ENCODE measurements at regions not wholly inside any gene's neighbourhood (a gene's known extent, or its start where the extent isn't known, plus 50 kb on each side); places are given as distances from the start of the nearest gene placed in this dataset.

DNA sequence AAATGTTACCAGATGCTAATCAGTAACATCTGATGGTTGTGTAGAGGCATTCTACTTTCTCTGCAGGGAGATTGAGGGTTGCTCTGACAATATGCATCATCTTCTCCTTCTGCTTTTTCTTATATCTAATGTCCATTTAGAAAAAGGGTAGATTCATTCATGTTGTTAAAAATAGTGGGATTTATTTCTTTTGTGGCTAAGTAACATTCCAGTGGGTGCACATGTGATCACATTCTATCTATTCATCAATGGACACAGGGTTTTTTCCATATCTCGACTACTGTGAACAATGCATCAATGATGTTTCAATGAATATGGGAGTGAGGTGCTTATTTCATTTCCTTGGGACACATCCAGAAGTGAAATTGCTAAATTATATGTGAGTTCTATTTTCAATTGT is 103.9 kb downstream of the CRPPA start:
- DNase-seq (no peak), FAIRE-seq (no peak)
- Histone ChIP-seq H3K4me1 (ENCODE audit: control insufficient read depth in 2 of 3, insufficient read depth in 2 of 3, low read depth in 1 of 3, low read length in 3 of 3) (no peaks in the 10 kb centered on the region), H3K9me3 (ENCODE audit: control insufficient read depth in 2 of 3, insufficient read depth in 1 of 3, low read length in 3 of 3) (no peaks in the 10 kb centered on the region), H3K27me3 (ENCODE audit: control insufficient read depth, insufficient read depth, low read length) (no peaks in the 10 kb centered on the region), H3K9ac (ENCODE audit: low read length in 3 of 3) (no peak overlapping the region), H3K36me3 (ENCODE audit: control insufficient read depth in 2 of 3, insufficient read depth in 3 of 3, low read length in 3 of 3) (no peaks in the 10 kb centered on the region), H3K4me3 (ENCODE audit: low read length in 3 of 3) (no peak overlapping the region), H3K27ac (ENCODE audit: low read depth in 2 of 2, low read length in 2 of 2) (no peak overlapping the region)
- TF ChIP-seq, protein P1, sequence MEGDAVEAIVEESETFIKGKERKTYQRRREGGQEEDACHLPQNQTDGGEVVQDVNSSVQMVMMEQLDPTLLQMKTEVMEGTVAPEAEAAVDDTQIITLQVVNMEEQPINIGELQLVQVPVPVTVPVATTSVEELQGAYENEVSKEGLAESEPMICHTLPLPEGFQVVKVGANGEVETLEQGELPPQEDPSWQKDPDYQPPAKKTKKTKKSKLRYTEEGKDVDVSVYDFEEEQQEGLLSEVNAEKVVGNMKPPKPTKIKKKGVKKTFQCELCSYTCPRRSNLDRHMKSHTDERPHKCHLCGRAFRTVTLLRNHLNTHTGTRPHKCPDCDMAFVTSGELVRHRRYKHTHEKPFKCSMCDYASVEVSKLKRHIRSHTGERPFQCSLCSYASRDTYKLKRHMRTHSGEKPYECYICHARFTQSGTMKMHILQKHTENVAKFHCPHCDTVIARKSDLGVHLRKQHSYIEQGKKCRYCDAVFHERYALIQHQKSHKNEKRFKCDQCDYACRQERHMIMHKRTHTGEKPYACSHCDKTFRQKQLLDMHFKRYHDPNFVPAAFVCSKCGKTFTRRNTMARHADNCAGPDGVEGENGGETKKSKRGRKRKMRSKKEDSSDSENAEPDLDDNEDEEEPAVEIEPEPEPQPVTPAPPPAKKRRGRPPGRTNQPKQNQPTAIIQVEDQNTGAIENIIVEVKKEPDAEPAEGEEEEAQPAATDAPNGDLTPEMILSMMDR (IDR thresholded peaks at IDR 0.05; ENCODE audit: borderline replicate concordance, extremely low read depth, insufficient read depth), result no peak
- intact Hi-C loops (cut with DNase I), result no loop called here

DNA sequence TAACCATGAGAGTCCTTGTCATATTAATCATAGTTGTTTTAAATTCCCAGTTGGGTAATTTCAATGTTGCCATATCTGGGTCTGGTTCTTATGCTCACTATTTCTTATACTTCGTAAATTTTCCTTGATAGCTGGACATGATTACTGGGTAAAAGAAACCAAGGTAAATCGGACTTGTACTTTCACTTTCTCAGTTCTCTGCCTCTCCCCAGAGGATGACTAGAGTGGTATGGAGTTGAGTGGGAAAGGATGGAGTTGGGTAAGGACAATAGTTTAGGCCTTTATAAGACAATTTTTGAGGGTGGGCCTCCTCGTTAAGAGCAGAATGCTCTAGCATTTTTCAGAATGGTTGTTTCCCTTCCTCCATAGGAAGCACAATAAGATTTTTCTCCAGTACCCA is 106.1 kb downstream of the CRPPA start:
- intact Hi-C loops (cut with DNase I), result no loop called here
- Histone ChIP-seq H3K9me3 (ENCODE audit: control insufficient read depth in 2 of 3, insufficient read depth in 1 of 3, low read length in 3 of 3) (no peaks in the 10 kb centered on the region), H3K36me3 (ENCODE audit: control insufficient read depth in 2 of 3, insufficient read depth in 3 of 3, low read length in 3 of 3) (no peaks in the 10 kb centered on the region), H3K27ac (ENCODE audit: low read depth in 2 of 2, low read length in 2 of 2) (no peak overlapping the region), H3K9ac (ENCODE audit: low read length in 3 of 3) (no peak overlapping the region), H3K4me1 (ENCODE audit: control insufficient read depth in 2 of 3, insufficient read depth in 2 of 3, low read depth in 1 of 3, low read length in 3 of 3) (no peaks in the 10 kb centered on the region), H3K4me3 (ENCODE audit: low read length in 3 of 3) (no peak overlapping the region), H3K27me3 (ENCODE audit: control insufficient read depth, insufficient read depth, low read length) (no peaks in the 10 kb centered on the region)
- DNase-seq (no peak), FAIRE-seq (no peak)
- TF ChIP-seq, protein P1 (IDR thresholded peaks at IDR 0.05; ENCODE audit: borderline replicate concordance, extremely low read depth, insufficient read depth), result no peak

DNA sequence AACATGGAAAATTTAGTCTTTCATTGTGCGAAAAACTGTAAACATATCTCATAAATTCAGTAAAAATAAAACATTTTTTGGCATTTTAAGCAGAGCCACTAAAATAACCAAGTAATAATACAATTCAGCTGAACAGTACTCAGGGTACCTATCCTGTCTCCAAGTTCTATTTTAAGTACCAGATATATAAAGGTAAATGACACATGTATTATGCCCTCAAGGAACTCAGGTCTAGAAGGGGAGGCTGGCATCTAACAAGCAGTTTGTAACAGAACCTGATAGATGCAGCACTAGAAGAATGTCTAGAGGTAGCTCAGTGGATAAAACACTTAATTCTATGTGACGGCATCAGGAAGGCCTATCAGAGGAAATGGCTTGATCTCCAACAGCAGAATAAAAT is 112.2 kb downstream of the CRPPA start:
- intact Hi-C loops (cut with DNase I), result no loop called here
- TF ChIP-seq, protein P1 (IDR thresholded peaks at IDR 0.05; ENCODE audit: borderline replicate concordance, extremely low read depth, insufficient read depth), result no peak
- DNase-seq (no peak), FAIRE-seq (no peak)
- no peaks in the 10 kb centered on the region for H3K36me3 ChIP-seq (ENCODE audit: control insufficient read depth in 2 of 3, insufficient read depth in 3 of 3, low read length in 3 of 3)
- no peak overlapping the region for H3K27ac ChIP-seq (ENCODE audit: low read depth in 2 of 2, low read length in 2 of 2)
- no peak overlapping the region for H3K4me3 ChIP-seq (ENCODE audit: low read length in 3 of 3)
- no peaks in the 10 kb centered on the region for H3K9me3 ChIP-seq (ENCODE audit: control insufficient read depth in 2 of 3, insufficient read depth in 1 of 3, low read length in 3 of 3)
- H3K4me1 ChIP-seq (ENCODE audit: control insufficient read depth in 2 of 3, insufficient read depth in 2 of 3, low read depth in 1 of 3, low read length in 3 of 3), result no peaks in the 10 kb centered on the region
- H3K27me3 ChIP-seq (ENCODE audit: control insufficient read depth, insufficient read depth, low read length), result no peaks in the 10 kb centered on the region
- no peak overlapping the region for H3K9ac ChIP-seq (ENCODE audit: low read length in 3 of 3)

DNA sequence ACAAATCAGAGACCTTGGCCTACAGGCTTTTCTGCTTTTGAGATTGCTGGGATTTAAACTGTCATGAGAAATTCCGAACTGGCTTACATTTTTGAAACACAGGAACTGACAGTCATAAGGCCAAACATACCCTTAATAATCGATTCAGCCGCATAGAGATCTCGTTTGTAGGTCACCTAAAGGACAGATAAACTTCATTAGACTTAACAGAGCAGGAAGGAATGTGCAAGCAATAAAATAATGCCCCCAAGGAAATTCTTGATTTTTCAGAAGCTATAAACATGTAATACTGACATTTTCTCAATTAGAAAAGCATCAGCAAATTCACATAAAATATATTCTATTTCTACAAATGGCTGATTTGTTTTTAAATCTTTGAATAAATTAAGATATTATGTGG is 120.0 kb downstream of the CRPPA start:
- H3K4me3 ChIP-seq (ENCODE audit: low read length in 3 of 3), result no peak overlapping the region
- TF ChIP-seq, protein P1 (IDR thresholded peaks at IDR 0.05; ENCODE audit: borderline replicate concordance, extremely low read depth, insufficient read depth), result no peak
- H3K27me3 ChIP-seq (ENCODE audit: control insufficient read depth, insufficient read depth, low read length), result no peaks in the 10 kb centered on the region
- H3K4me1 ChIP-seq (ENCODE audit: control insufficient read depth in 2 of 3, insufficient read depth in 2 of 3, low read depth in 1 of 3, low read length in 3 of 3), result peaks cover 0 to 2% (median 0%) of the 10 kb centered on the region in 3 donors
- no peaks in the 10 kb centered on the region for H3K36me3 ChIP-seq (ENCODE audit: control insufficient read depth in 2 of 3, insufficient read depth in 3 of 3, low read length in 3 of 3)
- H3K9ac ChIP-seq (ENCODE audit: low read length in 3 of 3), result no peak overlapping the region
- H3K9me3 ChIP-seq (ENCODE audit: control insufficient read depth in 2 of 3, insufficient read depth in 1 of 3, low read length in 3 of 3), result no peaks in the 10 kb centered on the region
- DNase-seq (peak in 2 of 5 donors; percentile 38 to 54), FAIRE-seq (no peak)
- no peak overlapping the region for H3K27ac ChIP-seq (ENCODE audit: low read depth in 2 of 2, low read length in 2 of 2)
- intact Hi-C loops (cut with DNase I), result no loop called here

Measured in kidney (tissue), 13 donors.